ENCODE measurements at regions not wholly inside any gene's neighbourhood (a gene's known extent, or its start where the extent isn't known, plus 50 kb on each side); places are given as distances from the start of the nearest gene placed in this dataset.

GRCh38 chr2:220795705-220796104, 776.4 kb downstream of the EPHA4 start:
- no peaks in the 10 kb centered on the region for H3K79me2 ChIP-seq (ENCODE audit: insufficient read depth)
- no peaks in the 10 kb centered on the region; the same call in 1 of the 2 replicates for H3K27me3 ChIP-seq (replicated peaks; ENCODE audit: insufficient read depth)

GRCh38 chr2:220811115-220811514, 761.0 kb downstream of the EPHA4 start:
- H3K27me3 ChIP-seq (replicated peaks; ENCODE audit: insufficient read depth), result no peaks in the 10 kb centered on the region
- no peaks in the 10 kb centered on the region for H3K9me2 ChIP-seq (ENCODE audit: insufficient read depth)
- in situ Hi-C loops (cut with MboI), result no loop called here
- TF ChIP-seq EZH2phosphoT487 (IDR thresholded peaks at IDR 0.05; ENCODE audit: insufficient read depth, low read depth) (no peak), EZH2 (IDR thresholded peaks at IDR 0.05; ENCODE audit: insufficient read depth, poor library complexity, severe bottlenecking) (no peak)
- WGBS, 2 experiments (ENCODE audit: low coverage in 1 of 2, low lambda C conversion rate in 2 of 2, missing lambda C conversion rate in 2 of 2), result 7 to 16% methylated on average over 1 of the region's 1 CpG
- H3K27ac ChIP-seq, result no peak overlapping the region
- no peaks in the 10 kb centered on the region for H4K20me1 ChIP-seq (ENCODE audit: insufficient read depth)
- no peaks in the 10 kb centered on the region for H3K9me3 ChIP-seq (ENCODE audit: low read depth)
- DNase-seq, result peak; percentile 41
- H3K4me3 ChIP-seq, result no peak overlapping the region
- H2AFZ ChIP-seq, result no peak overlapping the region
- no peak overlapping the region for H3K4me2 ChIP-seq (ENCODE audit: unreplicated experiment)
- 0 out of 2 replicates have a peak, but pooled peaks cover 7% of the 10 kb centered on the region for H3F3A ChIP-seq (ENCODE audit: insufficient read depth)
- no peaks in the 10 kb centered on the region for H3K79me2 ChIP-seq (ENCODE audit: insufficient read depth)
- H3K4me1 ChIP-seq (ENCODE audit: insufficient read depth), result peaks cover 14% of the 10 kb centered on the region
- no peak overlapping the region for H3K9ac ChIP-seq
- no peaks in the 10 kb centered on the region for H3K36me3 ChIP-seq (ENCODE audit: low read depth)

More at GRCh38 chr2:220795705-220796104, 776.4 kb downstream of the EPHA4 start:
- Histone ChIP-seq H3K4me2 (ENCODE audit: unreplicated experiment) (no peak overlapping the region), H3K27ac (no peak overlapping the region), H4K20me1 (ENCODE audit: insufficient read depth) (no peaks in the 10 kb centered on the region), H3F3A (ENCODE audit: insufficient read depth) (no peaks in the 10 kb centered on the region), H3K9ac (no peak overlapping the region), H2AFZ (no peak overlapping the region), H3K36me3 (ENCODE audit: low read depth) (no peaks in the 10 kb centered on the region), H3K9me3 (ENCODE audit: low read depth) (no peaks in the 10 kb centered on the region), H3K4me1 (ENCODE audit: insufficient read depth) (no peaks in the 10 kb centered on the region), H3K4me3 (no peak overlapping the region), H3K9me2 (ENCODE audit: insufficient read depth) (no peaks in the 10 kb centered on the region)
- peak; percentile 22 for DNase-seq
- TF ChIP-seq EZH2 (IDR thresholded peaks at IDR 0.05; ENCODE audit: insufficient read depth, poor library complexity, severe bottlenecking) (no peak), EZH2phosphoT487 (IDR thresholded peaks at IDR 0.05; ENCODE audit: insufficient read depth, low read depth) (no peak)
- in situ Hi-C loops (cut with MboI), result no loop called here
- 36 to 64% methylated on average over 3 of the region's 3 CpGs for WGBS, 2 experiments (ENCODE audit: low coverage in 1 of 2, low lambda C conversion rate in 2 of 2, missing lambda C conversion rate in 2 of 2)

- DNase-seq, result peak; percentile 65
- H3K27ac ChIP-seq, result no peak overlapping the region
These were observed 760.0 kb downstream of the EPHA4 start for GRCh38 chr2:220811952-220812570.

GRCh38 chr2:220814441-220814840, 757.7 kb downstream of the EPHA4 start:
- WGBS, 2 experiments (ENCODE audit: low coverage in 1 of 2, low lambda C conversion rate in 2 of 2, missing lambda C conversion rate in 2 of 2), result 44 to 48% methylated on average over 4 of the region's 4 CpGs
- H3F3A ChIP-seq (ENCODE audit: insufficient read depth), result 0 out of 2 replicates have a peak, but pooled peaks cover 7% of the 10 kb centered on the region

More at GRCh38 chr2:220811952-220812570, 760.0 kb downstream of the EPHA4 start:
- H3K27me3 ChIP-seq (replicated peaks; ENCODE audit: insufficient read depth), result no peaks in the 10 kb centered on the region
- H3K4me1 ChIP-seq (ENCODE audit: insufficient read depth), result peaks cover 14% of the 10 kb centered on the region
- 0 out of 2 replicates have a peak, but pooled peaks cover 7% of the 10 kb centered on the region for H3F3A ChIP-seq (ENCODE audit: insufficient read depth)
- H2AFZ ChIP-seq, result no peak overlapping the region
- H4K20me1 ChIP-seq (ENCODE audit: insufficient read depth), result no peaks in the 10 kb centered on the region
- H3K79me2 ChIP-seq (ENCODE audit: insufficient read depth), result no peaks in the 10 kb centered on the region
- in situ Hi-C loops (cut with MboI), result no loop called here
- no peaks in the 10 kb centered on the region for H3K9me3 ChIP-seq (ENCODE audit: low read depth)
- H3K4me2 ChIP-seq (ENCODE audit: unreplicated experiment), result peak overlapping the region; percentile 17
- TF ChIP-seq EZH2phosphoT487 (IDR thresholded peaks at IDR 0.05; ENCODE audit: insufficient read depth, low read depth), result no peak
- no peak for TF ChIP-seq EZH2 (IDR thresholded peaks at IDR 0.05; ENCODE audit: insufficient read depth, poor library complexity, severe bottlenecking)
- 0 to 3% methylated on average over 1 of the region's 1 CpG for WGBS, 2 experiments (ENCODE audit: low coverage in 1 of 2, low lambda C conversion rate in 2 of 2, missing lambda C conversion rate in 2 of 2)
- no peaks in the 10 kb centered on the region for H3K9me2 ChIP-seq (ENCODE audit: insufficient read depth)
- no peak overlapping the region for H3K9ac ChIP-seq
- no peak overlapping the region for H3K4me3 ChIP-seq
- no peaks in the 10 kb centered on the region for H3K36me3 ChIP-seq (ENCODE audit: low read depth)

More at GRCh38 chr2:220814441-220814840, 757.7 kb downstream of the EPHA4 start:
- no peak for DNase-seq
- Histone ChIP-seq H2AFZ (no peak overlapping the region), H3K4me1 (ENCODE audit: insufficient read depth) (peaks cover 14% of the 10 kb centered on the region), H3K9me2 (ENCODE audit: insufficient read depth) (no peaks in the 10 kb centered on the region), H3K9ac (no peak overlapping the region), H3K36me3 (ENCODE audit: low read depth) (no peaks in the 10 kb centered on the region), H3K4me3 (no peak overlapping the region), H3K27ac (no peak overlapping the region), H3K4me2 (ENCODE audit: unreplicated experiment) (no peak overlapping the region), H3K79me2 (ENCODE audit: insufficient read depth) (no peaks in the 10 kb centered on the region), H3K9me3 (ENCODE audit: low read depth) (no peaks in the 10 kb centered on the region), H4K20me1 (ENCODE audit: insufficient read depth) (no peaks in the 10 kb centered on the region), H3K27me3 (replicated peaks; ENCODE audit: insufficient read depth) (no peaks in the 10 kb centered on the region)
- in situ Hi-C loops (cut with MboI), result no loop called here
- TF ChIP-seq EZH2 (IDR thresholded peaks at IDR 0.05; ENCODE audit: insufficient read depth, poor library complexity, severe bottlenecking), result no peak
- TF ChIP-seq EZH2phosphoT487 (IDR thresholded peaks at IDR 0.05; ENCODE audit: insufficient read depth, low read depth), result no peak
